GM12892 (cell line): ENCODE measurements at regions not wholly inside any gene's neighbourhood (a gene's known extent, or its start where the extent isn't known, plus 50 kb on each side); places are given as distances from the start of the nearest gene placed in this dataset.

Experiments
- DNase-seq: peaks from one replicate; pipeline ENCODE4 v3.0.0; 2011; ENCODE audit not compliant: insufficient read length
- FAIRE-seq: peaks from 2 replicates; lab custom pipeline; 2011; peaks lifted over from hg19 to GRCh38; lab: Jason Lieb, UNC
- POLR2A ChIP-seq: IDR thresholded peaks from 2 replicates; pipeline ENCODE4 v1.6.1; 2011; ENCODE audit warnings: low read depth, low read length, control low read depth
- POLR2AphosphoS5 ChIP-seq: IDR thresholded peaks from 2 replicates; pipeline ENCODE4 v1.6.1; 2011; ENCODE audit warnings: low read depth, low read length, control low read depth
- TAF1 ChIP-seq: IDR thresholded peaks from 2 replicates; pipeline ENCODE4 v1.6.1; 2011; ENCODE audit warnings: low read depth, mild to moderate bottlenecking, control low read depth, low read length, borderline replicate concordance

DNA sequence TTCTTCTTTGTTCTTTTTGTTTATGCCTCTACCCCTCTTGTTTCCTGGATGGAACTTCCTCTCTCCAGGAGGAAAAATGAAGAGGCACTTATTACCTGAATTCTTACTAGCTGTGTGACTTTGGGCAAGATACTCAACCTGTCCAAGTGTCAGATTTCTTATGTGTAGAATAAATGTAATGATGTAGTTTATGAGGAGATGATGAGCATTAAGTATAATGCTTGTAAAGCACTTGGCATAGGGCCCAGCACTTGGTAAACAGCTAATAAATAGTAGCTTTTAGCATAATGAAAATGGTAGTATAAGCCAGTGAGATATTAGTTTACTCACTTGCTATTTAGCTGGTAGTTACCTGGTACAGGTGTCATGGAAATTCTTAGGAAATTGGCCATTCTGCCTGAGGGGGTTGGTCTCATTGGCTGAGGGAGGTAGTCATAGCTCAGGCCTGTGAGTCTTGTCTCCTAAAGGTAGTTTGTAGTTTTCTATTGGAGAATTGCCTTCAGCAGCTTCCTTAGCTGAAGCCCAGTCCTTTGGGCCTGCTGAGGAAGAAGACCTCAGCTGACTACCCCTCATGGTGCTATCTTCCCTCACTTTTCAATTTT is 133.4 kb upstream of the NABP1 start:
- TF ChIP-seq POLR2A: no peak
- no peak for TF ChIP-seq POLR2AphosphoS5
- TF ChIP-seq TAF1: no peak
- FAIRE-seq (no peak), DNase-seq (no peak)

DNA sequence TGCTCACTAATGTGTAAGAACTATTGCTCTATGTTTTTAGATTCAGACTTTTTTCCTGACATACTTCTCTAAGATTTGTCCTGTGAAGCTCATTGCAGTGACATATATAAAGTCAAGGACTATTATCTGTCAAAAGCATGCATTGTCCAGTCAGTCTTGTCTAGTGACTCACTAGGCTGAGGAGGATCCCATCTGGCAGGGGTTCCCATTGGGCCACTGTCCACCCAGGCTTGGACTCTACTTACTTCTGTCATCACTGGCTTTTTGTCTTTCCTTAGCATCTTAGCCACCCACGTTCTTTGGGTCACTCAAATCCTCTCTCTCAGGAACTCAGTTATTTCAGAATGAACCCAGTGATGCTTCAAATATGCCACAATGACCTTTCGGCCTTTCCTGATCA is 132.6 kb upstream of the NABP1 start:
- no peak for FAIRE-seq
- DNase-seq: no peak
- TF ChIP-seq POLR2A (no peak), TAF1 (no peak), POLR2AphosphoS5 (no peak)

DNA sequence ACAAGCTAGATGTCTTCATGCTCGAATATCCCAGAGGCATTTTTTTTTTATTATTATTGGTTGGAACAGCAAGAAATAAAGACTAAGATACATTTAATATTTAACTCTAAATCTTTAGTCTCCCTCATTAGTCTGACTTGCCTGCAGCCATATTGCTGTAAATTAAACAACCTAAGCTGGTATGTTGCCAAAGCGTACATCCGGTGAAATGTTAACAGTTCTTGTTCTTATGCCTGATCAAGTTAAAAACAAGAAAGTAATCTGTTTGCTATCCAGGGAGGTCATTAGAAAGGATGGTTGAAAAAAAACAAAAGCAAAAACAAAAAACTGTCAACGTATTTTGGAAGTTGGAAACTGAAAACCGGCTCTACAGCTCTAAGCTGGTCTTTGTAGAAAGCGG is 125.9 kb upstream of the NABP1 start:
- FAIRE-seq (no peak), DNase-seq (no peak)
- TF ChIP-seq TAF1 (no peak), POLR2AphosphoS5 (no peak), POLR2A (no peak)

DNA sequence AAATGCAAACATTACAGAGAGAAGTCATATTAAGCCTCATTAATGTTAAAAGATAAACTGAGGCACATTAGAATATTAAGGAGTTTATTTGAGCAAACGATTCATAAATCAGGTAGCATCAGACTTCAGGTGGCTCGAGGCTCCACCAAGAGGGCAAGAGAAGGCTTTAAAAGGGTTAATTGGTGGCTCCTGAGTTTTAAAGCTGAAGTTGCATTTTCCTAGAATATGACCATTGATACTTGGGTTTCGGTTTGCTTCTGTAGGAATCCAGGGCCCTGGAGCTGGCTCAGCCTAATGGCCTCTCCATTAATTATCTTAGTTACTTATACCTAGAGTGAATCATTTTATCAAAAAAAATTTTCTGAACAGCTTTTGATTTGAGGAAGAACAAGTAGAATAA is 123.7 kb upstream of the NABP1 start:
- FAIRE-seq (no peak), DNase-seq (no peak)
- TF ChIP-seq TAF1: no peak
- no peak for TF ChIP-seq POLR2A
- no peak for TF ChIP-seq POLR2AphosphoS5

DNA sequence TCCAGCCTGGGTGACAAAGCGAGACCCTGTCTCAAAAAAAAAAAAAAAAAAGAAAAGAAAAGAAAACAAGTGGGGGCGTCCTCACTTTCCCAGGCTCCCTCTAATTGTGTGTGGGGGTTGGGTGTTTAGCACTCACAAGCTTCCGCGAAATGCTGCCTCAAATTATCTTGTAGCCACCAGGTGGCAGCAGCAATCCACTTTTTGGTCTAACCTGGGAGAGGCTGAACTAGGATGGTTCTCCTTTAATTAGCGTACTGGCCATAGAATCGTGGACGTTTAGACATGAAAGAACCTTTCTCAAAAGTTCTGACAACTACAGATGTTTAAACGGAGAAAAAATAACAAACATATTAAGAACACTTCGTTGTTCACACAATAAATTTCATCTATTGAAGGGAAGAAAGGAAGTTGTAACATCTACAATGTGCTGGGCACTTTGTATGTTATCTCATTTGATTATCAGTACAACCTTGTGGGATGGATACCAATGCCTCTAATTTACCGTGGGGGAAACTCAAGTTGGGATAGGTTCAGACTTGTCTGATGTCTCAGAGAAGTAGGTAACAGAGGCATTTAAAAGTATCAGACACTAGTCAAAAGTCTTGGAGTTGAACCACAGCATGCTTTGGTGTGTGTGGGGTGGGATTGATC is 122.7 kb upstream of the NABP1 start:
- FAIRE-seq (peak; percentile 95), DNase-seq (peak; percentile 39)
- TF ChIP-seq TAF1 (no peak), POLR2AphosphoS5 (no peak), POLR2A (no peak)

DNA sequence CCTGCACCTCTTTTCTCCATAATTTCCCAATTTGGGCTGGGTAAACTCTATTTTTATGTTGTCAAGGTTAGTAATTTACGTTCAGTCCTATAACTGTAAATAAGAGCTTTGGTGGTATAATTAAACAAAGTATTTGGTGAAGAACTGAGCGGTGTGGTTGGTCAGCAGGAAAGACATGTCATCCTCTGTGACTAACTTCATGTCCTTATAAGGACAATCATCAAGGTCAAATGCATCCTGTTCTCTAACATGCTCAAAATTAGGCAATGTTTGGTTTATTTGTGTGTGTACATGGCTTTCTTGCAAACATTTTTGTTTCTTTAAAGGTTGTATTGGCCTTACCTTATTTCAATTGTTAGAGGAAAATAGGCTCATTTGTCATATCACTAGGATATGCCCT is 121.5 kb upstream of the NABP1 start:
- TF ChIP-seq TAF1: no peak
- no peak for TF ChIP-seq POLR2A
- TF ChIP-seq POLR2AphosphoS5: no peak
- no peak for DNase-seq
- FAIRE-seq: no peak

DNA sequence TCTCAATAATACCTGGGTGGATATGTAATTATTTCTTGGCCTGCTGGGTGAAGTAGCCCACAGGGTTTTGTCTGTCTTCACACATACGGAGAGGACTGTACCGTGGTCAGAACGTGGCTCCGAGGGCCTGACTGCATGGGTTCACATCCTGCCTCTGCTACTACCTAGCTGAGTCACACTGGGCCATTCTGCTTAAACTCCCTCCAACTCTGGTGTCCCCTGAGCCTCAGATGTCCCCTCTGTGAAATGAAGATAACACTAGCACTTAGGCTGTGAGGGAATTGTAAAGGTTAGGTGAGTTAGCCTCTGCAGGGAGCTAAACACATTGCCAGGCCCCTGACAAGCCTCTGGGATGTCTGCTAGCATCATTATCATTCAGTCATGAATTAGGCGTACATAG is 120.1 kb upstream of the NABP1 start:
- FAIRE-seq: no peak
- no peak for DNase-seq
- no peak for TF ChIP-seq POLR2A
- no peak for TF ChIP-seq POLR2AphosphoS5
- no peak for TF ChIP-seq TAF1

DNA sequence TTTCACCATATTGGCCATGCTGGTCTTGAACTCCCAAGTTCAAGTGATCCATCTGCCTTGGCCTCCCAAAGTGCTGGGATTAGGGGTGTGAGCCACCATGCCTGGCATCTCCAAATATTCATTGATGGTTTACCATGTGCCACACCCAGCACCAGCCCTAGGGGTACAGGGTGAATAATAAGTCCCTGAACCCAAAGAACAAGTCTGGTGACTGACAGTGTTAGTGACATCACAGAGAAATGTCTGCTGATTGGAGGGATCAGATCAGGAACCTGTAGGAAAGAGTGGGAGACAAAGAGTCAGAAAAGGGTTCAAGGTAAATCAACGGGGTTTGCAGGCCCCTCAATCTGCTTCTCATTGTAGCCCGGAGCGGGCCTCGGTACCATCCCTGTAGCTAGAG is 118.4 kb upstream of the NABP1 start:
- no peak for FAIRE-seq
- DNase-seq: no peak
- TF ChIP-seq POLR2AphosphoS5: no peak
- TF ChIP-seq TAF1: no peak
- no peak for TF ChIP-seq POLR2A

DNA sequence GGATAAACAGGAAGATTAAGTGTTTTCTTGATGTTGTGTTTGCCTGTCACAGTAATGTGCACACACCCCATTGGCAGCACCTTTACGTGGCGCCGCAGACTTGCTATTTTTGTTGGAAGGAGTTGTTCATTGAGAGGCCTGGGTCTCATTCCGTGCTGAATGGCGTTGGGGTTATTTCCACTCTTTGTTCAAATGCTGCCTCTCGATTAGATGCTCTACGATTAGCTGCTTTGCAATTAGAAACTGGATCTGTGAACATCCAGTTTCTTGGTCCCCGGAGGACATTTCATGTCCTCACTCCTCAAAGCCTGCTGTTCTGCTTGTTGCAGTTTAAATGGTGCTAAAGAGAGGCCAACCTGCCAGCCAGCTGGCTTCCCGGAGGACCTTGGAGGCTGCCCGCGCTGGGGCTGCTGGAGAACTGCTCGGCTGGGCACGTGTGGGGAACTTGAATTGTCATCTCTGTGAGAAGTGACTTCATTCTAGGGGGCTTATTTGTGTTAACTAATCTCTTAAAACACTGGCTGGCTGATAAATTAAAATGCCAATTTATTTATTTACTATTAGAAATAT is 117.4 kb upstream of the NABP1 start:
- FAIRE-seq (no peak), DNase-seq (no peak)
- no peak for TF ChIP-seq POLR2A
- TF ChIP-seq TAF1: no peak
- no peak for TF ChIP-seq POLR2AphosphoS5

DNA sequence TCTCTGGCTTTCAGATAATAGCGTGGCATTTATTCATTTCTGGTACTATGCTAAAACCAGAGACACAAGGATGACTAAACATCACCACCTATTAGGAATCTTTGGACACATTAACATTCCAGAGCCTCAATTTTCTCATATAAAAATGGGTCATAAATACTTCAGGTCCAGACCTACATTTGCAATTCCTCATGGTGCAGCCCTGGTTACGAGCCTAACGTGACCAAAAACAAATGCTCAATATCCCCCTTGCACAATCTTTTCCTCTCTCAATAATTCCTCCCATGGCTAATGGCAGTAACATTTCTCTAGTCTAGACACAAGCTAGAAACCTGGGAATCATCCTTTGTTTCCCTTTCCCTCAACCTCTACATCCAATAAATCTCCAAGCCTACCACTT is 112.8 kb upstream of the NABP1 start:
- DNase-seq (no peak), FAIRE-seq (no peak)
- no peak for TF ChIP-seq POLR2A
- TF ChIP-seq TAF1: no peak
- TF ChIP-seq POLR2AphosphoS5: no peak

DNA sequence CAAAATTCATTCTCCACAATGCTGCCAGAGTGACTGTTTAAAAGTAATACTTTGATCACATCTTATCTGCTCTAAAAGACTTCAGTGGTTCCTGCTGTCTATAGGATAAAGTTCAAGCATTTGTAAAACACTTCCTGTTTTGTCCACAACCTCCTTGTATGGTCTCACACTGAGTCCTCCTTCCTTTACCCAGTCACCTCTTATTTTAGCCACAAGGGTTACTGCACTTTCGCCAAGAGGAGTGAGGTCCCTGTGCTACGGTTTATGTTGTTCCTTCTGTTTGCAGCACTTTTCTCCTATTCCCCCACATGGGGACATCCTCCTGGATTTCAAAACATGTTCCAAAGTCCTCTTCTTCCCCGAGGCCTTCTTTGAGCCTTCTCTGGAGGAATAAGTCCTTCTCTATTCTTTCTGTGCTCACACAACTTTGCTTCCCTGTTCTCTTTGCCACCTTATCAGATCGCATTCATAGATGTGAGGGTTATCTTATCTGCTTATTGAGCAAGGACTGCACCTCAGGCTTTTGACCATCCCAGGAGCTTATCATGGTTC is 112.2 kb upstream of the NABP1 start:
- peak; percentile 73 for FAIRE-seq
- no peak for DNase-seq
- TF ChIP-seq POLR2A: no peak
- no peak for TF ChIP-seq TAF1
- TF ChIP-seq POLR2AphosphoS5: no peak

DNA sequence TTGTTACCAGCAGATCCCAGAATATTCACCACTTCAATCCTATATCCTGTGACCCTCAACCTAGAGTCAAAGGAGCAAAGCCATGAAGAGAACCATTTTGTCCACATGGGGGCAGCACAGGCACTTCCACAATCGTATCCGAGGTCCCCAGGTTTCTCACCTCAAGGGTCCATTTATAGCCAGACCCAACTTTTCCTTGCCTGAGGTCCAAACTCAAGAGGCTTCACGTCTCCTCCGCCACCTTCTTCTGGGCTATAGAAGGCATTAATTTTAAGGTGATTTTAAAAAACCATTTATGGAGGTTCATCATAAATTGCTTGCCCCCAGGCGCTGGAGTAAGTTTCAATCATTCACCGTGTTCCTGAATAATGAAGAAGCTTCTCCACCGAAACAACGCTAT is 111.6 kb upstream of the NABP1 start:
- no peak for TF ChIP-seq POLR2AphosphoS5
- TF ChIP-seq TAF1: no peak
- no peak for TF ChIP-seq POLR2A
- peak; percentile 98 for FAIRE-seq
- DNase-seq: peak; percentile 16
